ENCODE measurements at regions not wholly inside any gene's neighbourhood (a gene's known extent, or its start where the extent isn't known, plus 50 kb on each side); places are given as distances from the start of the nearest gene placed in this dataset.
A peak's percentile ranks its signal among the peaks of the same experiment; 100 is the strongest.

- DNase-seq, result no peak
These were observed 87.4 kb upstream of the FZD10 start for GRCh38 chr12:130074661-130075406.

DNA sequence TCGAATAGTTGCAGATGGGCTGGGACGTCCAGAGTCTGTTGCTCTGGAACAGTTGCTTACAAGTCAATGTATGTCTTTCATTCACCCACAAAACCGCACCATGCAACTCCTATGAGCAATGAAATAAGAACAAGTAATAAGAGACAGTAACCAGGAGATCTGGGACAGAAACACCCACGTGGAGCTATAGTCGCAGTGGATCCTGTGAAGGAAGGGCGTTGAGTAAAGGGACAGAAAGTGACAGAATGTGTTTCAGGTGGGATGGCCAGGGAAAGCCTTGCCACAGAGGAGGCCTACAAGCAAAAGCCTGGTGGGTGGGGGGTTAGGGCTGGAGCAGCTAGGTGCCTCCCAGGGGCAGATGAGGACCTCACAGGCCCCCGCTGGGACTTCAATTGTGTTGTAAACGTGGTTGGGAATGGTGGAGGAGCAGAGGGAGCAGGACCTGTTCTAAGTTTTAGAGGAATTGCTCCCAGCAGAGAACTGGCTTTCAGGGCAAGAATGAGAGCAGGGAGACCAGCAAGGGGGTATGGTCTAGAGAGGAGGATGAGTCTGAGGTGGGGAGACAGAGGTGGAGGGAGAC, 86.7 kb upstream of the FZD10 start:
- no peak for DNase-seq

DNA sequence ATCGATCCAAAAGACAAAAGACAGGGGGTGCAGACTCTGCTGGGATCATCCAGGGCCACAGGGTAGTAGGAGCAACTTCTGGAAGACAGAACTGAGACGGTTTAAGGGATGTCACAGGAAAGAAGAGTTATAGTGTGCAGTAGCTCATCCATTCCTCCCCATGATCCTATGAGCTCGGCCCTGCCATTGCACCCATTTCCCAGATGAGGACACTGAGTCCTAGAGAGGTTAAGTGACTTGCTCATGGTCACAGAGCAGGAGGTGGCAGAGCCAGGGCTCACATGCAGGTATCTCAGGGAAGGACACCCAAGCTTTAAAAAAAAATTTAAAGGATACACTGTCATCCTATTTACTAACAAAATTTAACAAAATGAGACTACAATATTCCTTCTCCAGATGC, 86.1 kb upstream of the FZD10 start:
- DNase-seq, result no peak

DNA sequence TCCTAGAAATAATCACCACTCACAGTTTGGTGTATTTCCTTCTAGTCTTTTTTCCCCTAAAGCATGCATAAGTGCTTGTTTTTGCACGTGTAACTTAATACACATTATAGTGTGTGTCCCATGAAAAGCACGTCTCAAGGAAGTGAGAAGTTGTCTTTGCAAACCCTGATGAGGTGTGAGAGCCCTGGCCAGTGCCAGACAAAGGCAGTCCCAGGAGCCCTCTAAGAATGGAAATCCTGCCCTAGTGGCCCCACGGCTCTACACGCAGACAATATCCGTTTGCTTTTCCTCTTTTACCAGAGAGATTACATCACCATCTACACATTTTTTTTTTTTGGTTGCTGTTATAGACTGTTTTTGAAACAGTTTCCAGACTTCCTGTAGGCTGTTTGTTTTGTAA, 85.5 kb upstream of the FZD10 start:
- peak; percentile 5 for DNase-seq

DNA sequence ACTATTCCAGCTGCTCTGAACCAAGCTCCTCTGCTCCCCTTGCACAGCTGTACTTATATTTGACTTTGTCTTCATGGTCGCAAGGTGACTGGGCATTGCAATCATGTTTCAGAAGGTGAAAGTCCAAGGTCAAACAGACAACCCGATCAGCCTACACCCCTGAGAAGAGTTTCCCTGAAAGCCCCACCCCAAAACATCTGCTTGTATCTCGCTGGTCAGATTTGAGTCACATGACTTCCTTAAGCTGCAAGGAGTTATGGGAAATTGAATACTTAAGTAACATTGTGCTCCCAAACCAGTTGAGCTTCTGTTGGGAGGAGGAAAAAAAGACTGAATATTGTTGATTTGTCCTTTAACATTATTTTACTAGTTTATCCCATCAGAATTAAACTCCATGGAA, 83.4 kb upstream of the FZD10 start:
- no peak for DNase-seq

DNA sequence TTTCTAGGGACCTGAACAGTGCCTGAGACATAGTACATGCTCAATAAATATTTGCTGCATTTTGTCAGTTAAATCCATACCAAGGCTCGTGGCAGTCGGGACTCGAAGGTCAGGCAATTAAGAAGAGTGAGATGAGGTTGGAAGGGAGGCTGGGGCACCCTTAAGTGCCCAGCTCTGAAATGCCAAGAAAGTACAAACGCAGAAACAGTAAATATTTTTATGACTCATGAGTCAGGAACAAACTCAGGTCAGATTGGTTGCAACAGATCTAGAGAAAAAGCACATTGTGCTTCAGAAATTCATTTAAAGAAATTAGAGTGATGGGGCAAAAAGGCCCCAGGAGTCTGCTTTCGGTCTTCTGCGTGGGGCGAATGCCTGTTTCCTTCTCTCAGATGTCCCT, 83.0 kb upstream of the FZD10 start:
- no peak for DNase-seq

DNA sequence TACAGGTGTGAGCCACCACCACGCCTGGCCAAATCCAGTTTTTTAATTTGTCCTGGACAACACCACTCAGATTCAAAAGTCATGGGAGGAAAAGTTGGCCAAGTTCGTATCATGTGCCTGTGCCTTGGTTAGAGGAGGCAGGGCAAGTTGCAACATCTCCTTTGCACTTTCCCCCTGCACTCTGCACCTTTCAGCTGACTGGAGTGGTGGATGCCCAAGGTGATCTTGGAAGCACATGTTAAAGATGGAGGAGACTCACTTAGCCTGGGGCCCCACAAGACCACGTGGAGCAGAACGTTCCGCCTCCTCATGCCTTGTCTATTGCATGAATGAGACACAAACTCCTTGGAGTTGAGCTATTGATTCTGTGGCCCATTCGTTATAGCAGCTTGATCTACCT, 82.1 kb upstream of the FZD10 start:
- DNase-seq, result no peak

- DNase-seq, result no peak
These were observed 81.0 kb upstream of the FZD10 start for GRCh38 chr12:130081117-130081805.

DNA sequence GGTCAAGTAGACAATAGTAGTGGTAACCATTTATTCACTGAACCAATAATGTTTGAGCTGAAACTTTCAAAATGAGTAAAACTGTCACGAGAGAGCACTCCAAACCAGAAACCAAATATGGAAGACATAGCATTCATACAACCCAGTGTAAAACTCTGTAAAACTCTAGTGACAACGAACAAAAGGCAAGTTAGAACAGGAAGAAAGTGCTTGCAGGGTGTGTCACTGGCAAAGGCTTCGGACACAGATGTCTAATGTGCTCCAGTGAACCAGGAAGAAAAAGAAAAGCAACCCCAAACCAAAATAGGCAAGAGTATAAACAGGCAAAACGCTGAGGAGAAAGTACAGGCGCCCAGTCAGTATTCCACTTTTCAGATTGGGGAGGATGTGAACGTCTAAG, 79.3 kb upstream of the FZD10 start:
- DNase-seq, result no peak

DNA sequence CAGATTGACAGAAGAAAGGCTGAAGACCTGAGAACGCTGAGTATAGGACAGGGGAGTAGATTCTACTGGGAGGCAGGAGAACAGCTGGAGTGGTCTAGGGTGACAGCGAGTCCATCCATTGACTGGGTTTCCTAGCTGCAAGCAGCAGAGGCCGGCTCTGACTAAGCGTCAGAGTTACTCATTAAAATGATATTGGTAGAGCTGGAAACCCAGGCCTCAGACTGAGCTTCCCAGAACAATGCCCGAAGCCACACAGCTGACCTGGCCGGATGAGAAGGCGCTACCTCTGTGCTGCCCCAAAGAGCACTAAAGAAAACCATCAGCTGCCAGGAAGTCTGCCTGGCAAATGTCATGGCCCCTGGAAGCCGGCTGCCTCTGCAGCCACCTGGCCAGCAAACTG, 78.5 kb upstream of the FZD10 start:
- no peak for DNase-seq

DNA sequence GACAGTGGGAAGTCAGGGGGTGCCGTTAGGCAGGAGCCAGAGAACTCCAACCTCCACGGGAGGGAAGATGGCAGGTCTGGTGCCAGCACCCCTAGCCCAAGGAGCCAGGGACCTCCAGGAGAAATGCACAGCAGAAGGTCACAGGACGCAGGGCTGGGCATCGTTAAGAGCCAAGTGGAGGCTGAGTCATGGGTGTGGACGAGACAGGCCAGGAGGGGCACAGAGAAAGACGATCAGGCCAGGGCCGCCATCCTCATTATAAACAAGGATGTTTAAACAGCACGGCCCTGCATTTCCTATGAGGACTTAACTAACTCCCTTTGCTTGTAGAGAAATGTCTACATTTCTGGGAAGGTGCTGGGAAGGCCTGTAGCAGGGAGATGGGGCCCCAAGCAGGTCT, 77.9 kb upstream of the FZD10 start:
- no peak for DNase-seq

DNA sequence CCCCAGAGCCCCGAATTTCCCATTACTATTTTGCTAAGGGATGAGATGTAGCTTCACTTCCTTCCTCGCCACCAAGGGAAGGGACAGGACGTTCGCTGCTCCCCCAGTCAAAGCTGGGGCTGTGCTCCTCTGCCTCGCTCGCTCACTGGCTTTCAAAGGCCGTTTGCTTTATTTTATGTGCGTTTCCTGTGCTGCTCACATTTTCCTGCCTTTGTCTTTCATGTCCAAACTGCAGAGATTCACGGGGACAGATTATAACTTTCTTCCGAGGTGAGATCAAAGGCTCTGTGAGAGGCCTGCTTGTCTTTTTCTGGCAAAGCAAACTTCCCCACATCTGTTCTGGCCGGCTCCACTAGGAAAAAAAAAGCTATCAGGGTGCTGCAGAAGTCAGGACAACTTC, 76.0 kb upstream of the FZD10 start:
- no peak for DNase-seq

GRCh38 chr12:130086797-130087196, 75.5 kb upstream of the FZD10 start:
- no peak for DNase-seq

DNA sequence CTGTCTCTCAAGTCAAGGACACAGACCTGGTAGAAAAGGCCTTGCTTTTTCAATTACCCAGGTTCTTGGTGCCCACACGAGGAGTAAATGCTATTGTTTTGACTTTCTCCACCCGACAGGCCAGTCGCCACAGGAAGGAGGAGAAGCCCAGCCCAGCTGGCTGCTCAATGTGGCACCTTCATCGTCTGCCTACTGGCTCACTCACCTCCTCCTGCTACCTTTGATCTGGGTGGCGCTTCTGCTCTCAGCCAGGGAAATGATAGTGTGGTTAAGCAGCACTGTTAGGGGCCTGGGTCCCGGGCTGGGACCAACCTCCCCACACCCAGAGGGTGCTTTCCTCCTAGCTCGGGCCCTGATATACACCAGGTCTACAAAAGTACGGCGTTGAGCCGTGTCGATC, 75.0 kb upstream of the FZD10 start:
- no peak for DNase-seq

DNA sequence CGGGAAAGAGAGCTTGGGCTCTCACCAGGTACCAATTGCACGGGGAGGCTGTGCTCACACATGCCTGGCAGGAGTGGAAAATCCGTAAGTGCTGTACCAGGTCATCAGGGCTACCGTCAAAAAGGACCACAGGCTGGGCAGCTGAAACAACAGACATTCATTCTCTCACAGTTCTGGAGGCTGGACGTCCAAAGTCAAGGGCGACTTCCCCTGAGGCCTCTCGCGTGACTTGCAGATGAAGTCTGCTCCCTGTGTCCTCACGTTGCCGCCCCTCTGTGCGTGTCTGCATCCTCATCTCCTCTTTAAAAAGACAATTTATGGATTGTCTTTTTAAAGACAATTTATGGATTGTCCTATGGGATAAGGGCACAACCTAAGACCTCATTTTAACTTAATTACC, 73.8 kb upstream of the FZD10 start:
- DNase-seq, result no peak

DNA sequence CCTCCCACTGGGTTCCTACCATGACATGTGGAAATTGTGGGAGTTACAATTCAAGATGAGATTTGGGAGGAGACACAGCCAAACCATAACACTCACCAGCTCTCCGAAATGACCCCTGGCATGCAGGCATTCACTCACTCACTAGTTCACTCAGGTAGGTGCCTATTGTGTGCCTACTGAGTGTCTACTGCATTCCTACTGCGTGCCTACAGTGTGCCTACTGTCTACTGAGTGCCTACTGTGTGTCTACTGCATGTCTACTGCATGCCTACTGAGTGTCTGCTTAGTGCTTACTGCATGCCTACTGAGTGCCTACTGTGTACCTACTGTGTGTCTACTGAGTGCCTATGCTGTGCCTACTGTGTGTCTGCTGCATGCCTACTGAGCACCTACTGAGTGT, 71.7 kb upstream of the FZD10 start:
- DNase-seq, result no peak

DNA sequence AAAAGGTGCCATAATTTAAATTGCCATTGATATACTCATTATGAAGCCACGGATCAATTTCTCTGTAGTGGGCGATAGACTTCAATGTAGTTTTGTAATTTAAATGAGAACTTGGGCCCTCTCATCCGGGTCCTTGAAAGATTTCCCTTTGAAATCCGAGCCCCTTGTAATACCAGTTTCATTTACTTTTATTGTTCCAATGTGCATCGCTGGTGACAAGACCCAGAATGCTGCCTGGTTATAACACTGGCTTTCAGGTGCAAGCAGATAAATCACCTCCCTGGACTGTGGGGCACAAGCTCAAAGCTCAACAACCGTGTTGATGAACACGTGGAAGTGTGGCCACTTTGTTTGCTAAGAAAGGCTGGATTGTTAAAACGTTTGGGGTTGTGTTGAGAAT, 68.9 kb upstream of the FZD10 start:
- no peak for DNase-seq

DNA sequence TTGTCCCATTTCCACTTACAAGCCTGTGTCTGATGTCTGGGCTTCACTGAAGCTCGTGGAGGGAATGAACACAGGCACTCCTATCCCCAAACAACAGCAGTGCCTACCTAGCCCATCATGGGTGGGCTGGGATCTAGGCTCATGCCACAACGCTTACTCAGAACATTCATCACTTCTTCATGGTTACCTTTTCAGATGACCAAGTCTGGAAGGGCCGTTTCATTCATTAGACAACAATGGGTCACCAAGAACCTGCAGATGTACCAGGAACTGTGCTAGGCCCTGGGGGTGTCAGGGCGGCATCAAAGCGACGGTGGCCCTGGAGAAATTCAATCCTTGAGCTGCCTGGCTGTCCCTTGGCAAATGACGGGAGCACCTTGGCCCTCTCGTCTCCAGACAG, 64.9 kb upstream of the FZD10 start:
- DNase-seq, result no peak

DNA sequence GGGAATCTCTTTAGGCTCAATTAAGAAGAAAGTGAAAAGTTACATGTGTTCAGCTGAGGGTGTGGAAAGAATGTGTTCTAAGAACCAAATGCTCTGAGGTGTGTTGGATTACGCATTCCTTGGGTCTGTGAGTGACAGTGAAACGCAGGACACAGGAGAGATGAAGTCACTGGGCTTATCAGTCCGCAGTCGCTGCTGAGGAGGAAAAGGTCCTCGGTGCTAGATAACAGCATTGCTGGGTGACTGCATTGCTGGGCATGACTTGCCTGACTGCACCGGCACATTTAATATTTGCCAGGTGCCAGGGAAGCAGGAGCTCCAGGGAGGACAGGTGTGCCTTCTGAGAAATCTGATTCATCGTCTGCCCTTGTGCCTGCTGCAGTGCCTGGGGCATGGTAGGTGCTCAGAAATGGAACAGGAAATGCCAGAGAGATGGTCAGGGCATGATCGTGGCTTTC, 64.4 kb upstream of the FZD10 start:
- no peak for DNase-seq

DNA sequence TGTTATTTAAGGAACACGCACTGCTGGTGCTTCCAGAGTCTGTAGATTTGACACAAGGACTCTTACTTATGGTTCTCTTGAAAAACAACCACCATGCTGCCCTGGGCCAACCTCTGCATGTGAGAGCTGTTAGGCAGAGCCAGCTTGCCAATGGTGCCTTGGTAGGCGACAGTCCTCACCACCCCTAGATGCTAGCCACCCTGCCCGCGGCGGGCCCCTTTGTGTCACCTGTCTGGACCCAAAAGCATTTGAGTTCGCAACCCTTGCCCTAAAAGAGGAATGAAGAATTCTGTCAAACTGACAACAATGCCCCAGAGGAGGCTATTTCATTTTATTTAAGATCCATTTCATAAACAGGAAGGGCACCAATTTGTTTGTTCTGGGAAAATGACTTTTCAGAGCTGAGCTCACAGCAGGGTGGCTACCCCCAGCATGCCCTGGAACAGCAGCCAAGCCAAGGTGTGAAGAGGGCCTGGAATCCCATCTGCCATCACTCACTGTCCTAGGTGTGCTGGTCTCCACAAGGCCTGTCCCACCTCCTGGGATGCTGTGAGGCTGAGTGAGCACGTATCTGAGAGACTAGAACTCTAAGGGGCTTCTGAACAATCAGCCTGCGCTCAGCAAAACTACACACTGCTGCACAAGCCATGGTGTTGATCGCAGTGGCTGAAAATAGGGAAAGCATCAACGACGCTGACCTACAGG, 63.8 kb upstream of the FZD10 start:
- no peak for DNase-seq

DNA sequence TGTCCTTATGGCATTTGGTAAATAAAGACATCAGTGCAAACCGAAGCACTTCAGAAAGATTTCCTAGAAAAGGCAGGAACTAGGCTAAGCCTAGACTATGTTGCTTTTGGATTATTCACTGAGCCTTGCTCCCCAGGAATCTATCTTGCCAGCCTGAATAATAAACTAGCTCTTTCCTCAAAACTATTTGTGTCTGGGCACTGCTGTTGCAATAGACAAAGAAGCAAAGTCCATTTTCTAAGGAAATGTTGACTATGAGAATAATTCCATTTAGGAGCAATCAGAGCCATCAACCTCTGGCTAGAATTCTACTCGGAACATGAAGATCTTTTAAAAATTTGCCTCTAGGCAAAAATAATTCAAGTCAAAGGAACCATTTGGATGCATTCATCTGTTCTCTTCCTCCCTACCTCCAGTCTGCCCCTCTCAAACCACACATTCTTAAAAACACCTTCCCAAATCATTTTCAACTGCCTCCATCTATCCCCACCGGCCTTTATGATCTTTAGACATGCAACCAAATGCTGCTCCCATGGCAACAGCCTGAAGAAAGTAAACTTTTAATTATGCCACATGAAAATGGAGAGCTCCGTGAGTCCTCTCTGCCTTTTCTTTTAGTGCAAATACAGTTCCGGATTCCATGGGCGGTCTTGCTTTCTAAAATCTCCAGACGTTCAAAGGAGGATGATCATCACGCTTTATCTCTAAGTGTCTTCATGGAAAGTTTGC, 61.5 kb upstream of the FZD10 start:
- no peak for DNase-seq

GRCh38 chr12:130101370-130101769, 60.9 kb upstream of the FZD10 start:
- no peak for DNase-seq

DNA sequence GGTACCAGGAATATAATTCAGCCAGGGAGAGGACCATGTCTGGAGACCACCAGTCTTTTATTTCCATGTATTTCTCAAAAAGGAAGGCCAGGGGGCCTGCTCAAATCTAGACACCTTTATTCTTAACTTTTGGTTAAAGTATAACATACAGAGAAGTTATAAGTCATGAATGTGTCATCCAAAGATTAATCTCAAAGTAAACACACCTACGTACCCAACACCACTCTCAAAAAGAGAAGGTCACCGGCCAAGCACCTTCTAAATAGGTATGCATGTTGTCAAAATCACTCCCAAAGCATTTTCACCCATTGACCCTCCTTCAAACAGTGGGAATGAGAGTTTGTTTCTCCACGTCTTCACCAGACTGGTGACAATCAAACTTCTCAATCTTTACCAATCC, 60.0 kb upstream of the FZD10 start:
- DNase-seq, result no peak
